ENCODE measurements at regions not wholly inside any gene's neighbourhood (a gene's known extent, or its start where the extent isn't known, plus 50 kb on each side); places are given as distances from the start of the nearest gene placed in this dataset.
A peak's percentile ranks its signal among the peaks of the same experiment; 100 is the strongest.
"Not testable (repeated sequence)": the region's sequence is repeated elsewhere in the genome, so short reads cannot be mapped to it uniquely, and the experiment has no call there.

DNA sequence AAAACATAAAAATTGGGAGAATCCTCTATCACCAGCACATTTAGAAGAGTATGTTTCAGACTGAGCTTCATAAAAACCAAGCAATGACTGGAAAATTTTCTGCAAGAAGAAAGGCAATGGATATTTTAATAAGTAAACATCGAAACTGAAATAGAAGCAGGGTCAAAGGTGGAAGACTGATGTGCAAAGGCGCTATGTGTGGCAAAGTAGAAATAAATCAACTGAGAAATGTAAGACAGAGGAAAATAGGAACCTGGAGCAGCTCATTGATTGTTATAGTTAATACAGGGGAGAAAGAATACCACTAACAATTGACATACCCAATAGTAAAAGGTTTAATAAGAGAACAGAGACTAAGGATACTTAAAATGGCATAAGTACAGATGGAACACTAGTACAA lies 818.4 kb downstream of the SOCS6 start:
- DNase-seq (ENCODE audit: low read depth): no peak

DNA sequence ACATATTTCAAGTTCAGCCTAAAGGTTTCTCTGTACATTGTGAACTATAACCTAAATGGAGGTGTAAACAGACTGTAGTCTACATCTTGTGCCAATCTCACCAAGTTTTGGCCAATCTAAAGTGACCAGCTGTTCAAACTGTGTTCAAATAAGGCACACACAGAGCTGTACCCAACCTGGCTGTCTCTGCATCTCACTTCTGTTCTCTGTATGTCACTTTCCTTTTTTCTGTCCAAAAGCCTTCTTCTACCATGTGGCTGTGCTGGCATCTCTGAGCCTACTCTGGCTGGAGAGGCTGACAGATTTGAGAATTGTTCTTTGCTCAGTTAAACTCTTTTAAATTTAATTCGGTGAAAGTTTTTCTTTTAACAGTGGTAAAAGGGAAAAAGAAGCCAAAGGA lies 817.9 kb downstream of the SOCS6 start:
- DNase-seq (ENCODE audit: low read depth): no peak

DNA sequence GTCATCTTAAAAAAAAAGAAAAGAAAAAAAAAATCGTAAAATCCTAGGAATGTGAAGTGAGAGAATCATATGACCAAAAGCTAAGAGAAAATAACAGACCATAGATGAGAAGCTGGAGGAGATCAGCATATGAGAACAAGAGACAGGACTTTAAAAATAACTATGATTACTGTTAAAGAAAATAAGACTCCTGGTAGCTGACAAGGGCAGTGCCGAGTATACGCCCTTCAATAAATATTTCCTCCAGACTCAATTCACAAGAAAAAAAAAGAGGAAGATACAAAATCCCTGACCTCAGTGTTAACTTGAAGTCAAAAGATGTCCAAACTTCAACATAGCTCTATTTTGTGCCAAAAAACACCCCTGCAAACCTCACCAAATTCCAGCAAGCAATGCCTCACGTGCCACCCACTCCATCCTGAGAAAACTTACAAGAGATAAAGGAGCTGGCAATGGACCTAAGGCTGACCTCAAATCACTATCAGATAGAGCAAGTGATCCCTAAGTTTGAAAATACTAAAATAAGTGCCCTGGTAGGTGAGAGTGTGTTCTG lies 817.2 kb downstream of the SOCS6 start:
- no peak for DNase-seq (ENCODE audit: low read depth)

DNA sequence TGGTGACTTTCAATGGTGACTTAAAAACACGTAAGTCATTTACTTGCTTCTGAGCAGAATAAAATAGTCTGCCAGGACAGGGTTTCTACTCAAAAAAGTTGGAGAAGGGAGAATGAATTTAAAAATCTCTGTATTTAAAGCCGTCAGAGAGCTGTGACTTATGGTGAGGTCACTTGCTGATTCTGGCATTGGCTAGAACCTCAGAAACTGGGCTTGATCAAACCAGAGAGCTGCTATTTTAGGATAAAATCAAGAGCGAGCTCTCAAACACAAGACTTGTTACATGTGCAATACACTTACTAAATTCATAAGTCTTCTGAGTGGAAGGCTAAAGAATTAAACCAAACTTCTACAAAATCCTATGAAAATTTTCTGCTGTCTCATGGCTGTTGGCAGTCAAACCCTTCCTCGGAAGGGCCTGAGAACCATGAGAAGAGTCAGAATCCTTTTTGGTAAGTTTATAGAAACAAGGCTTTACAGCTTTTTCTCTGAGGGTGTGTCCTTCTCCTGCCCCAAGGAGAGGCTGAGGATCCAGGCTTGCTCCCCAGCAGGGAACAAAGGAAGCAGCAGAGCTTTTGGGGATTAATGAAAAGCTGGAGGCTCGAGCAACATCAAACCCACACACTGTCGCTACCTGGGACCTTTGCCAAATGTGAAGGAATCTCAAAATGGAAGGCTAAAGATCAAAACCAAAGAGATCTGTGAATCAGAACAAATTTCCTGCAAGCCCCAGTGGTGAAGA lies 816.4 kb downstream of the SOCS6 start:
- peak; percentile 6 for DNase-seq (ENCODE audit: low read depth)

DNA sequence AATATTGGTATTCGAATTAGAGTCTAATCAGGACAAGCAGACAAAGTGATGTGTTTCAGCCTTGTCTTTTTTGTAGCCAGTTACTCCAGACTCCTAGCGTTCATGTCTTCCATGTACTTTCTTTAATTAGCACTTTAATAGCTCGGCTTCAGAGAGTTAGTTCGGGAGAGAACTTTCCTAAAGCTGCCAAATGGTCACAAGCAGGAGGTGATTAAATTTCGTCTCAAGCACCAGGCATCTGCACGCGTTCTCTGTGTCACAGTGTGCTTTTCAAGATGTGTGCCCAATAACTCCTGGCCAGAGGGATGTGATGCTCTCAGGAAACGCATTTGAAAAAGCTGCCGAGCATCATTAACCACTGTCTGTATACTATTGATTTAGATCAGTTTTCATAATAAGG lies 790.8 kb downstream of the SOCS6 start:
- no peak for DNase-seq (ENCODE audit: low read depth)

DNA sequence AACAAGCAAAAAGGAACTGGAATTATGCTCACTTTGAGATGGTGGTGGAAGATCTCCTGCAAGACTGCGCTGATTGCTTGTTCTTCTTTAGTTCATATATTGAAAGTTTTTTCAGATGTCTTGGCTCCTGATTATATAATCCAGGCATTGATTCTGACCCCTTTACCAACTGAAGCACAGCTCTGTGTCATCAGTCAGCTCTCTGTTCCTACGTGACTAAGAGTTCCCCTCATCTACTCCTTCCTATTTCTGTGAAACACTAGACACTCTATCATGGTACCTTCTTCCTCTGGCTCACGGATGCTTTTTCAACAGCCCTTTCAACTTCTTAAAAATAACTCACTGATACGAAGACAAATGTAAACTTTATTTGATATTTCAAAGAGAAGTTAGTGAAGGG lies 788.6 kb downstream of the SOCS6 start:
- no peak for DNase-seq (ENCODE audit: low read depth)

DNA sequence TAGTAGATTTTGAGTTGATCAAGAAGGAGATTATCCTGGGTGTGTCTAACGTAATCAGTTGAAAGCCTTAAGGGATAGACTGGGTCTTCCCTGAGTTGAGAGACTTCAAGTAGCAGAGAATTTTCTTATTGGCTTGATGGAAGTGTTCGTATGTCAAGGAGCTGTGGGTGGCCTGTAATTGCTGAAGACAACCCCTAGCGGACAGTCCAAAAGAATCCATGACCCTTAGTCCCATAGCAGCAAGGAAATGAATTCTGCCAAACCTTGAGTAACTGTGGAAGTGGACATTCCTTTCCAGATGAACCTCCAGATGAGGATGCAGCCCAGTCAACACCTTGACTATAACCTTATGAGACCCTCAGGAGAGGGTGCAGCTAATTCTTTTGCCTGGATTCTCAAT lies 786.3 kb downstream of the SOCS6 start:
- DNase-seq (ENCODE audit: low read depth): peak; percentile 10

DNA sequence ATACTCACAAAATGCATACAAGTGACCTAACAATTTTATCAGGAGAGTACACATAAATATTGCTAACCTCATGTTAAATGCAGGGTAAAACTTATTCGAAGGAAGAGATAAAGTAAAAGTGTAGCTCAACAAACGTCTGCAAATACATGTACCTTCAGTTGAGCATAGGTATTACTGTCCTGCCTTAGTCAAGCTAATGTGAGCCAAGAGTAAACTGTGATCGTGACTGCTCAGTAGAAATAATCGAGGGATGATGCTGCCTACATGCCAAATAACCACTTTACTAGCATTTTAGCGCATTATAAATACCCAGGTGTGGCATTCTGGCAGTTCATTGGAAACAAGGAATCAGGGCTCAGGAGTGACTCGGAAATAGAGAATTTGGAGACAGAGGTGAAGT lies 779.5 kb downstream of the SOCS6 start:
- no peak for DNase-seq (ENCODE audit: low read depth)

DNA sequence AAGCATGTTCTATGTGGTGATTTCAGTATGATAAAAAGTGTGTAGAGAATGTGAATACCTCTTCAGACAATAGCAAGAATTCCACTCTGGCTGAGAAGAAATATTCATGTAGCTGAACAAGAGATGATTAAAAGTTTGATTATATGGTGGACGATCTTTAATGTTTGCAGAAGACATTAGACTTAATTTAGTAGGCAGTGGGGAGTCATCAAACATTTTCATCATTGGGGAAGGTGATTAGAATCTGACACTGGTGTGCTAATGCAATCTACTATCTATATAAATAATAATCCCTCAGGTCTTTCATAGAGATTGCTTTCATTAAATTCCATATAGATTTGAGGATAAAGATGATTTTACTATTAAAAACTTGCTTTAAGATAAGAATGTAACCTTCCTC lies 761.0 kb downstream of the SOCS6 start:
- DNase-seq (ENCODE audit: low read depth): no peak

DNA sequence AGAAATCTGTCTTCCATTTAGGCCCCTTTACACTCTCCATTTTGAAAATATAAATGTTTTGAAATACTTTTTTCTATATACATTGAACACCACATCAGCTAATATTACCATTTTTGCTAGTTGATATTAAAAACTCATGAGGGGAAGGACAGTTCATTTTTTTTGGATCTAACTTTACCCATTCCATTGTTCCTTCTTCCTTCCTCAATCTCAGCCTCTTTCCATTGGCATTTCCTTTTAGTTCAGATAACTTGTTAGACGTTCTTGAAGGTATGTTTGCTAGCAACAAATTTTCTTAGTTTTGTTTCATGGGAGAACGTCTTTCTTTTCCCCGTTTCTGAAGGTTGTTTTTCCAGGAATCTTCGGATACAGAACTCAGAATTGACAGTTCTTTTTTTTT lies 759.0 kb downstream of the SOCS6 start:
- DNase-seq (ENCODE audit: low read depth): no peak

DNA sequence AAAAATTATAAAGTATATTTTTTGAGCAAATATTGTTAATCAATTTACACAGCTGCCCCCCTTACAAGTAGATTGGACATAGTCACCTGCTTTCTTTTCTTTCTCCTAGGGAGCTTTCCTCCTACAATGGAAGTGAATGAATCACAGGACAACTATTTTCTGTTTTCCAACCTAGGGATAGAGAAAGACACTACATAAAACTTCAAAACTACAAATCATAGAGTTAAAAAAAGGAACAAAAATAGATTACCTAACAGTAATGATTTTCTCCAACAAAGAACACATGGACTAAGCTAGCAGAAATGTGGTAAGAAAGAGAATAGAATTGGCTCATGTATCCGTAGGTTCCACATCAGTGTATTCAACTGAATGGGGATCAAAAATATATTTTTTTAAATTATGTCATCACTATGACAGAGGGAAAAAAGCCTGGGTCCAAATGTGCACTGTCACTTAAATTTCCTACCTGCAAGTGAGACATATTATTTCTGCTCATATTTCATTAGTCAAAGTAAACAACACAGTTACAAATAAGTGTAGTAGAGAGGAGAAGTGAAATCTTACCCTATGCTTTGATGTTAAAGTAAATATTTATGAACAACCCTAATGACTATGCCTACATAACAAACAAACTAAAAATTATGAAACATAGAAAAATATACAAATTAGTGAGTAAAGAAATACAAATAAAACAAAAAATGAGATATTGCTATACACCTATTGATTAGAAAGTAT lies 756.7 kb downstream of the SOCS6 start:
- no peak for DNase-seq (ENCODE audit: low read depth)

DNA sequence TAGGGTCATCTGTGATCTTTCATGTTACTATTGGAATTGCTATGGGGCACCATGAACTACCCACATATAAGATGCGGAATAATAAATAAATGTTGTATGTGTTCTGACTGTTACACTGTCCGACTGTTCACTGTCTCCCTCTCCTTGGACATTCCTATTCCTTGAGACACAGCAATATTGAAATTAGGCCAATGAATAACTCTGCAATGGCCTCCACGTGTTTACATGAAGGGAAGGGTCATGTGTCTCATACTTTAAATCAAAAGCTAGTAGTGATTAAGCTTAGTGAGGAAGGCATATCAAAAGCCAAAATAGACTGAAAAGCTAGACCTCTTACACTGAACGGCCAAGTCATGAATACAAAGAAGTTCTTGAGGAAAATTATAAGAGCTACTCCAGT lies 751.3 kb downstream of the SOCS6 start:
- DNase-seq (ENCODE audit: low read depth): no peak

DNA sequence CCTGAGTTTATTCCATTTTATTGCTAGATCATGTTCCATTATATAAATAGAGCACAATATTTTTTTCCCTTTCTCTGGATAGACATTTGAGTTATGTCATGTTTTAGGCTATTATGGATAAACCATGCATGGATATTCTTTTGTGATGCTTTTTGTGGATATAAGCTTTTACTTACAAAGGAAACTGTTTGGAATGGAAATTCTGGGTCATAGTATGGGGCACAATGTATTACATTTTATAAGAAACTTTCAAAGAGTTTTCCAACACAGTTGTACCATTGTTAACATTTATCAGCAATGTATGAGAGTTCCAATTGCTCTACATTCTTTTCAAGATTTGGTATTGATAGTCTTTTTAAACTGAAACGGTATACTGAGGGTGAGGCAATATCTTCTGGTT lies 749.4 kb downstream of the SOCS6 start:
- no peak for DNase-seq (ENCODE audit: low read depth)

DNA sequence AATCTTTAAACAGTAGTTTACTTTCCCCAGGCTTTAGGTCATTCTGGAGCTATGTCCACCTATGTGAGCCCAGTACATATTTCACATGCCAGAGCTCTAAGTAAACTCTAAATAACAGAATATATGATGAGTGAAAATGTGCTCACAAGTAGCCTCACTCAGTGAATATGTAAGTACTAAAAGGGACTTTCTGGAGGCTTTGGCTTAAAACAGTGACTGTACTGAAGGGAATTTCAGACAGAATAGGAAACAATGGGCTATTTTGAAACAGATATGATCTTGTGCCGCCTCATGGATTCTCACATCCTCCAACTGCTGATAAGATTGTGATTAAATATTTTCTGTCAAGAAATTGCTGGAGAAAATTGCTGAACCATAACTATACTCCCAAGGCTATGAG lies 747.9 kb downstream of the SOCS6 start:
- DNase-seq (ENCODE audit: low read depth): peak; percentile 67

DNA sequence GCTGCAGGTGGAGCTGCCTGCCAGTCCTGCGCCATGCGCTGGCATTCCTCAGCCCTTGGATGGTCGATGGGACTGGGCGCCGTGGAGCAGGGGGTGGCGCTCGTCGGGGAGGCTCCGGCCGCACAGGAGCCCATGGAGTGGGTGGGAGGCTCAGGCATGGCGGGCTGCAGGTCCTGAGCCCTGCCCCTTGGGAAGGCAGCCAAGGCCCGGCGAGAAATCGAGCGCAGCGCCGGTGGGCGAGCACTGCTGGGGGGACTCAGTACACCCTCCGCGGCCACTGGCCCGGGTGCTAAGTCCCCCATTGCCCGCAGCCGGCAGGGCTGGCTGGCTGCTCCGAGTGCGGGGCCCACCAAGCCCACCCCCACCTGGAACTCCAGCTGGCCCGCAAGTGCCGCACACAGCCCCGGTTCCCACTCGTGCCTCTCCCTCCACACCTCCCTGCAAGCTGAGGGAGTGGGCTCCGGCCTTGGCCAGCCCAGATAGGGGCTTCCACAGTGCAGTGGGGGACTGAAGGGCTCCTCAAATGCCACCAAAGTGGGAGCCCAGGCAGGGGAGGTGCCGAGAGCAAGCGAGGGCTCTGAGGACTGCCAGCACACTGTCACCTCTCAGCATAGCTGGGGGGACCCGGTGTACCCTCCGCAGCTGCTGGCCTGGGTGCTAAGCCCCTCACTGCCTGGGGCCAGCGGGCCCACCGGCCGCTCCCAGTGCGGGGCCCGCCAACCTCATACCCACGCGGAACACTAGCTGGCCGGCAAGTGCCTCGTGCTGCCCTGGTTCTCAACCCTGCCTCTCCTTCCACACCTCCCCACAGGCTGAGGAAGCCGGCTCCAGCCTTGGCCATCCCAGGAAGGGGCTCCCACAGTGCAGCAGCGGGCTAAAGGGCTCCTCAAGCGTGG lies 742.7 kb downstream of the SOCS6 start:
- DNase-seq (ENCODE audit: low read depth): not testable (repeated sequence)

DNA sequence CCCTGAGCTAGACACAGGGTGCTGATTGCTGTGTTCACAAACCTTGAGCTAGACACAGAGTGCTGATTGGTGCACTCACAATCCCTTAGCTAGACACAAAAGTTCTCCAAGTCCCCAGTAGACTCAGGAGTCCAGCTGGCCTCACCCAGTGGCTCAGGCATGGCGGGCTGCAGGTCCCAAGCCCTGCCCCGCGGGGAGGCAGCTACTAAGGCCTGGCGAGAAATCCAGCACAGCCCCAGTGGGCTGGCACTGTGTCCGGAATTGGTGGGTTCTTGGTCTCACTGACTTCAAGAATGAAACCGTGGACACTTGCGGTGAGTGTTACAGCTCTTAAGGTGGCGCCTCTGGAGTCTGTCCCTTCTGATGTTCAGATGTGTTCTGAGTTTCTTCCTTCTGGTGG lies 741.2 kb downstream of the SOCS6 start:
- DNase-seq (ENCODE audit: low read depth): not testable (repeated sequence)

DNA sequence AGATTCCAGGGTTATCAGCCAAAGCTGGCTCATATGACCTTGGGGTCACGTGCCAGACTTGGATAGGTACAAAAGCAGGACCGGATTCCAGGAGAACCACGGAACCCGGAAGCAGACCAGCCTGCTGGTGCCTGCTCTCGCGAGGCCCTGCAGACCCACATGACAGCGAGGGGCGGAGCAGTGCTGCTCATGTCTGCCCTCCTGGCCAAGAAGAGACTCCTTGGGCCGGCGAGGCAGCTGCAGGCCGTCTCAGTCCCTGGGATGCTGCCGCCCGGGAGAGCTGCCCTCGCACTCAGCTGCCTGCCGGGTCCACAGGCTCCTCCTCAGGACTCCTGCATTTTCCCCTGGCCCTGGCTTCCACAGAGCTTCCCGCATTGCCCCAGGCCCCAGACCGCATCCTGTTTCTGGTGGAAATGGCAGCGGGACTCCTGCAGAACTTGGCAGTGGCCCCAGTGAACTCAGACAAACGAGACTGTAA lies 739.5 kb downstream of the SOCS6 start:
- peak; percentile 46 for DNase-seq (ENCODE audit: low read depth)

DNA sequence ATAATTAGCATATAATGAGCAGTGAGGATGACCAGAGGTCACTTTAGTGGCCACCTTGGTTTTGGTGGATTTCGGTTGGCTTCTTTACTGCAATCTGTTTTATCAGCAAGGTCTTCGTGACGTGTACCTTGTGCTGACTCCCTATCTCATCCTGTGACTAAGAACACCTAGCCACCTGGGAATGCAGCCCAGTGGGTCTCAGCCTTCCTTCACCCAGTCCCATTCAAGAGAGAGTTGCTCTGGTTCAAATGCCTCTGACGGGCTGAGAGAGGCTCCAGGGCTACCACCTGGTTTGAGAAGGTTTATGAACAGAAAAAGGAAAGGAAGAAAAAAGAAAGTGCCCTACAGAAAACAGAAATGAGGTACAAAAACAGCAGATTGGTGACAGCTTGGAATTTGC lies 738.7 kb downstream of the SOCS6 start:
- DNase-seq (ENCODE audit: low read depth): no peak

DNA sequence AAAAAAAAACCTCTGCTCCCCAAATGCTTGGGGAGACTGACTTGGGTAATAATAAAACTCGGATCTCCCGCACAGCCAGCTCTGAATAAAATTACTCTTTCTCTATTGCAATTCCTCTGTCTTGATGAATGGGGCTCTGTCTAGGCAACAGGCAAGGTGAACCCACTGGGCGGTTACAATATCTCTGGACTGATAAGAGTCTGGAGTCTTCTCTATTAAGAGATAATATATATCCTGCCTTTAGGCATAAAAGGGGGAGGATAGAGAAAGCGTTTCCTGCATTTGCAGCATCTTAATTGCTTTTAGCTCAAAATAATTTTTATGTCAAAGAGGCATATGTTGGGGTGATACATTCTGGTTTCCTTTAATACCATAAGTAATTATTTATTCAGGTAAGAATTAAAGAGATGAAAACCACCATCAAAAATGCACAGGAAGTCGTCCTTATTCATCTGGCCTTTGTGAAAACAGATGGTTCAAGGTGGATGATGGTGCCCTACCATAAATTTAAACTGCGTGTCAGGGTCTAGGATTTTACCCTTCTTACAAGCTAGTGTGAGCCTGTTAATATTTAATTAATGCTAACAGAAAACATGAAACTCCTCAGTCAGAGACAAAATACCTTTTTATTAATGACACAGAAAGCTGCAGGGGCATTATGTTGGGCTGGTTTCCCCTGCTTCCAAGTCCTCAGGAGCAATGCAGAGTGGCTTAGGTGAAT lies 736.8 kb downstream of the SOCS6 start:
- DNase-seq (ENCODE audit: low read depth): no peak

DNA sequence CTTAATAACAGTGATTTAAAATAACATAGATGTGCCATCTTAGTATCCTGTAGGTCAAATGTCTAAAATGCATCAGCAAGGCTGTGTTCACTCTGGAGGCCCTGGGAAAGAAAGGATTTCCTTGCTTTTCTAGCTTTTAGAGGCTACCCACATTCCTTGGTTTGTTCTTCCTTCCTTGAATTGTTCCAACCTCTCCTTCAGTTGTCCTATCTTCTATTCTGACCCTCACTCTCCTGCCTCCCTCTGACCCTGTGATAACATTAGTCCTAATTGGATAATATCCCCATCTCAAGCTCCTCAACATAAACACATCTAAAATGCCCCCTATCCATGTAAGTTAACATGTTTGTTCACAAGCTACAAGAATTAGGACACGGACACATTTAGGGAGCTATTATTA lies 733.5 kb downstream of the SOCS6 start:
- no peak for DNase-seq (ENCODE audit: low read depth)

DNA sequence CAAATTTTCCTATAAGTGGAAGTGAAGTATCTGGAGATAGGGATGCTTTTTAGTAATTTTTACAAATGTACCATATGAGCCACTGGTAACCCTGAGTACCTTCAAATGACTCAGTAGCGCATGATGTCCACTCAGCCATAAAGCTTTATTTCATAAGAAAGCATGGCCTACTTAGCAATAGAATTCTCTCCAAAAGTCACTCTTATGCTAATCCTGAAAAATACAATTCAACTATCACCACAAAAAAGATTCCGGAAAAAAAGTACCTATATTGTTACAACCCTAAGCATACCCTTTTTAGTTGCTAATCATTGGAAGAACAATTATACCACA lies 732.2 kb downstream of the SOCS6 start:
- DNase-seq (ENCODE audit: low read depth): no peak
